TTC549 (cell line): ENCODE measurements at regions not wholly inside any gene's neighbourhood (a gene's known extent, or its start where the extent isn't known, plus 50 kb on each side); places are given as distances from the start of the nearest gene placed in this dataset.
A peak's percentile ranks its signal among the peaks of the same experiment; 100 is the strongest.
"Not testable (repeated sequence)": the region's sequence is repeated elsewhere in the genome, so short reads cannot be mapped to it uniquely, and the experiment has no call there.

ENCODE experiments used
- FAIRE-seq: peaks from 2 replicates; lab custom pipeline; 2012; peaks lifted over from hg19 to GRCh38; lab: Jason Lieb, UNC

GRCh38 chr1:189669846-189670245, 807.8 kb downstream of the BRINP3 start:
- FAIRE-seq = no peak

GRCh38 chr1:189673217-189673616, 804.4 kb downstream of the BRINP3 start:
- peak; percentile 9 for FAIRE-seq

- no peak for FAIRE-seq
Observed at GRCh38 chr1:189675712-189676244, 801.9 kb downstream of the BRINP3 start.

GRCh38 chr1:189678779-189679178, 798.9 kb downstream of the BRINP3 start:
- peak; percentile 45 for FAIRE-seq

DNA sequence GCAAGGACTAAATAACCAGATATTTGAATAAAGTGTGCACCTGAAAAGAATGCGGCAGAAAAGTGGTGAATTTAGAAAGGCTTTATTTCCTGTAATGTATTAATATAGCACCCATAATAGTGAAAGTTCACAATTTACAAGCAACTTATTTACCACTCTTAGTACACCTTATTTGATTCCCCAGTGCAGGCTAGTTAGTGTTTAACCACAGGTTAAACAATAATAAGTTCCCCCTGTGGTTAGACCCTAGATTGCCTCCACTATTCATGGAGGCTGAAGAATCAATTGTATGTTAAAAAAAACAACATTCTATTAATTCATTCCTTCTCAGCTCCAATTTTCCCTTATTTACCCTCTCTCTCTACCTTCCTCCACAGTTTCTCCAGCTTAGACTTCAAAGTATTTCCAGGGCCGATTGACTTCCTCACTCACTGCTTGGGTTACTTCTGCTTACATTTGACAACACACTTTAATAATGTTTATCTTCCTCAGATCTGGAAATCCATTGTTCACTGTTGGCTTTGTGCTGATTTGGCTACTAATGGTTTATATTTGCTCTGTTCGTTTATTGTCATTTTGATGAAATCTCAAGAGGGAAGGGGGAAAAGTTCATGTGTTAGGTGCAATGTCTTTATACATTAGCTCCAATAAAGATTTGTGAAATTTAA, 796.3 kb downstream of the BRINP3 start:
- no peak for FAIRE-seq

DNA sequence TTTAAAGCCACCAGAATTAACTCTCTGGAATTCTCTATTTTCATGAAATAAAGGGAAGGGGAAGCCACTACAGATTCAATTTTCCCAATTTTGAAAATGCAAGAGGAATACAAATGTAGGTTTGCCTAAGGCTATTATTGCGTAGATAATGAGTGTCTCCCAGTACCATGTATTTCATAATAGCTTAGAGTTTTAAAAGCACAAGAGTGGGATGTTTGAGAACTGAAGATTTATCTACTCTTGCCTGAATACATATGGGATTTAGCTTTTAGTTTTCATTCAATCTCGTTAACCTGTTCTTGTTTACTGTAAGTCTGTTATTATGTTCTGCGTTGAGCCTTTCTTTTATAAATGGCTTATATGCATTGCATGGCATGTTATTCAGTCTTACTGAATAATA, 795.1 kb downstream of the BRINP3 start:
- no peak for FAIRE-seq

DNA sequence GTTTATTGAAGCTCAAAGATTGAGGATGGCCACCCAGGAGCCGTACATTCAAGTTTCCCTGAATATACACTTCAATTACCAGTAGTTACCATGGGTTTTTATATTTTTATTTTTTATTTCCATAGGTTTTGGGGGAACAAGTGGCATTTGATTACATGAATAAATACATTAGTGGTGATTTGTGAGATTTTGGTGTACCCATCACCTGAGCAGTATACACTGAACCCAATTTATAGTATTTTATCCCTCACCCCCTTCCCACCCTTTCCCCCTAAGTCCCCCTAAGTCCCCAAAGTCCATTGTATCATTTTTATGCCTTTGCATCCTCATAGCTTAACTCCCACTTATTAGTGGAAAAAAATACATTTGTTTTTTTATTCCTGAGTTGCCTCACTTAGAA, 791.4 kb downstream of the BRINP3 start:
- no peak for FAIRE-seq

- FAIRE-seq = no peak
Observed at GRCh38 chr1:189693140-189693539, 784.5 kb downstream of the BRINP3 start.

DNA sequence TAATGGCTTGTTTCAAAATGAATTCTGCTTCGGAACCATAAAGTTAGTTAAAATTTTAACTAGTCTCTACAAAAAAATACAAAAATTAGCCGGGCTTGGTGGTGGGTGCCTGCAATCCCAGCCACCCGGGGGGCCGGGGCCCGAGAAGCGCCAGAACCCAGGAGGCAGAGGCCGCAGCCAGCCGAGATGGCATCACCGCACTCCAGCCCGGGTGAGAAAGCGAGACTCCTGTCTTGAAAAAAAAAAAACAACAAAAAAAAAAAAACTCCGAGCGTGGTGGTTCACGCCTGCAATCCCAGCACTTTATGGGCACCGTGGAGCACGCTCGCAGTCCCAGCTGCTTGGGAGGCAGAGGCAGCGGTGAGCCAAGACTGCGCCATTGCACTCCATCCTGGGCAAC, 781.4 kb downstream of the BRINP3 start:
- no peak for FAIRE-seq

GRCh38 chr1:189697113-189697512, 780.6 kb downstream of the BRINP3 start:
- FAIRE-seq = no peak

- no peak for FAIRE-seq
Observed at GRCh38 chr1:189701606-189702005, 776.1 kb downstream of the BRINP3 start.

DNA sequence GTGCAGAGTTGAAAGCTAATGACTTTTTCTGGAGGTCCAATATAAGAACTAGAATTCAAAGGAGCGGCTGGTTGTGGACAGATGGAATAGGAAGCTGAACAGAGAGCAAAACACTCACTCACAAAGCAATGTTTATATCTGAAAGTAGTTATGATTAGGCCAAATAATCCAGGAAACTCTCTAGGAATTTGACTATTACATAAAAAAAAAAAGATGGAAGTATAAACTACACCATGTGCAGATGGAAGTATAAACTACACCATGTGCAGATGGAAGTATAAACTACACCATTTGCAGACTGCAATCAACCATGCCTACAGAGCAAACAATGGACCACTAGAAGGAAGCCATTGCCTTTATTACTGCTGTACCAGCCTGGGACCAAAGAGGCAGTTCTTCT, 771.1 kb downstream of the BRINP3 start:
- no peak for FAIRE-seq

GRCh38 chr1:189708674-189709073, 769.0 kb downstream of the BRINP3 start:
- no peak for FAIRE-seq

DNA sequence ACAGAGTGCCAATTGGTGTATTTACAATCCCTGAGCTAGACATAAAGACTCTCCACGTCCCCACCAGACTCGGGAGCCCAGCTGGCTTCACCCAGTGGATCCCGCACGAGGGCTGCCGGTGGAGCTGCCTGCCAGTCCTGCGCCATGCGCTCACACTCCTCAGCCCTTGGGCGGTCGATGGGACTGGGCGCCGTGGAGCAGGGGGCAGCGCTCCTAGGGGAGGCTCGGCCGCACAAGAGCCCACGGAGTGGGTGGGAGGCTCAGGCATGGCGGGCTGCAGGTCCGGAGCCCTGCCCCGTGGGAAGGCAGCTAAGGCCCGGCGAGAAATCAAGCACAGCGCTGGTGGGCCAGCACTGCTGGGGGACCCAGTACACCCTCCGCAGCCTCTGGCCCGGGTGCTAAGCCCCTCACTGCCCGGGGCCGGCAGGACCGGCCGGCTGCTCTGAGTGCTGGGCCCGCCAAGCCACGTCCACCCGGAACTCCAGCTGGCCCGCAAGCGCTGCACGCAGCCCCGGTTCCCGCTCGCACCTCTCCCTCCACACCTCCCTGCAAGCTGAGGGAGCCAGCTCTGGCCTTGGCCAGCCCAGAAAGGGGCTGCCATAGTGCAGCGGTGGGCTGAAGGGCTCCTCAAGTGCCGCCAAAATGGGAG, 759.4 kb downstream of the BRINP3 start:
- not testable (repeated sequence) for FAIRE-seq

- FAIRE-seq = no peak
Observed at GRCh38 chr1:189726806-189727205, 750.9 kb downstream of the BRINP3 start.

- no peak for FAIRE-seq
Observed at GRCh38 chr1:189751311-189751710, 726.4 kb downstream of the BRINP3 start.

GRCh38 chr1:189752461-189752995, 725.1 kb downstream of the BRINP3 start:
- no peak for FAIRE-seq

GRCh38 chr1:189755100-189755499, 722.6 kb downstream of the BRINP3 start:
- not testable (repeated sequence) for FAIRE-seq

DNA sequence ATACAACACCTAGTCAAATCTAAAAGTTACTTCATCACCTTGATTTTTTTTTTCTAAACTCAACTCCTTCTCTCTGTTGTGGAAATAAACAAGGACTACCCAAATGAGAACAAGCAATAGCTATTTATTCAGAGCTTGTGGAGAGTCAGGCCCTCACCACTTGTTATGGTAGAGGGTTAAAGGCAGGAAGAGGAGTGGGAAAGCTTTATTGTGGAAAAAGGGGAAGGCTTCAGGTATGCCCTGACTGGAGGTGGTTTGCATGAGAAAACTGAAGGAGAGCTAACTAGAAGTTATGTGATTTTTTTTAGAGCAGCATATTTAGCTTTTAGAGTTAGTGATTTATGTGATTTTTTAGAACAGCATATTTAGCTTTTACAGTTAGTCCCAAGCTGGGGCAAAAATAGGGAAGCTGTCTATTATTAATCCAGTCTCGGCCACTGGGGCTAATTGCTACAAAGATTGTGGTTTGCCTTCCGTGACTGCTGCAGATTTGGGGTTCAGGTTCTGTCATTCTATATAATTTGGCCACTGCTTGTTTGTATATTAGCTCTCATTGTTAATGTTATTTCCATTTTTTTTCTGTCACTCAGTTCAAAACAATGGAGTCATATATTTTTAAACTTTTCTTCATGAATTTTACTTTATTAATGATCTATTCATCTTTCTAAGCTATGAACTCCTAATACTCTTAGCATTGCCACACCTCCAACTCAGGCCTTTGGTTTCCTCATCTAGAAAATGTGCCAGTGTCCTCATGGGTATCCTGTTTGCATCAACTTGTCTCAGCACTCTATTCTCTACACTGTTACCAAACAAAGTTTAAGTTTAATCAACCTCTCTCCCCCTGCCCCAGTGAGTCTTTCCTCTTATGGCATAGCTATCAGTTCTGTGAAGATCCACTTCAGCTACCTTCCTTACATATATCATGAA, 713.0 kb downstream of the BRINP3 start:
- no peak for FAIRE-seq

DNA sequence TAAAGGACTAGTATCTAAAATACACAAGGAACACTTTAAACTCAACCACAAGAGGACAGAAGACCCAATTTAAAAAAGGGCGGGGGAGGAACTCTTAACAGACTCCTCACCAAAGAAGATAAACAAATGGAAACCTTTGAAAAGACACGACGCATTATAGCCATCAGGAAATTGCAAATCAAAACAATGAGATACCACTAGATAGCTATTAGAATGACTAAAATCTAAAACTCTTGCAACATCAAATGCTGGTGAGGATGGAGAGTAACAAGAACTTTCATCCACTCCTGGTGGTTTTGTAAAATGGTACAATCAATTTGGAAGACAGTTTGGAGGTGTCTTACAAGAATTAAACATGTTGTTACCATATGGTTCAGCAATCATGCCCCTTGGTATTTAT, 708.2 kb downstream of the BRINP3 start:
- no peak for FAIRE-seq

DNA sequence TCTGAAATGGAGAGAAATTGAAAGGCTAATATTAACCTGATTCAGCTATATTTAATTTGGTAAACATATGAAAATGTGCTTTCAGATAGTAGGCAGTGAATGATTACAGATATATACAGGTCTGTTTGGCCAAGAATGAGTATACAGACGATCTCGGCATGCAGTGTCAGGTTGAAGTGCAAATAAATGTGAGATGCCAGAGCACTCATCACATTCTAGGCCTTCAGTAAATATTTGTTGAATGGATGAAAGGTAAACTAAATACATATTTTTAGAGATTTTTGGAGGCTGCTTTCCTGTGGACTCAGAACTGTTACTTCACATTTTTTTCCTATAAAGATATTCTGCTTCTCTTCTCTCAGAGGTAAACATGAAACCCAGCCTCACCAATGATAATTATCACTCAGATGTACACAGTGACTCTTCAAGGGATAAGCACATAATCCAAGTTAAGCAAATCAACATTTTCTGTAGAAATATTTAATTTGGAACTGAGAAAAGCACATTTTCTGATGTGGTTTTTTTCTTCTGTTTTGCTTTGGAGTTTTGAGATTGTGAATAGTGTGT, 702.9 kb downstream of the BRINP3 start:
- no peak for FAIRE-seq

DNA sequence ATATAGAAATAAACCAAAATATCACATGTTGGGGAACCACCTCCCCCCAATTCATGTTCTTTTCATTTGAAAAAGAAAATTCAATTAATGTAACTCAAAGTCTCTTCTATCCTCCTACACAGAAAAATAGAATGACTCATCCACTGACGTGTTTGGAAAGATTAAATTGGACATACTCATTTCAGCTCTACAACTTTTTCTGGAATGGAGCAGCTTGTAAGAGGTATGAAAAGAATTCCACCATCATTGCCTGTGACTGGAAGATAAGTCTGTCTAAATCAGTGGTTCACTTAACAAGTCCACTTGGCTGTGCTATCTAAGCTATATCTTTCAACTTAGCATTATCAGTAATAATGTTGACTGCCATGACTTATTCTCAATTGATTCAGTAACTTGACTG, 702.3 kb downstream of the BRINP3 start:
- no peak for FAIRE-seq
